ENCODE measurements at regions not wholly inside any gene's neighbourhood (a gene's known extent, or its start where the extent isn't known, plus 50 kb on each side); places are given as distances from the start of the nearest gene placed in this dataset.
A peak's percentile ranks its signal among the peaks of the same experiment; 100 is the strongest.

DNA sequence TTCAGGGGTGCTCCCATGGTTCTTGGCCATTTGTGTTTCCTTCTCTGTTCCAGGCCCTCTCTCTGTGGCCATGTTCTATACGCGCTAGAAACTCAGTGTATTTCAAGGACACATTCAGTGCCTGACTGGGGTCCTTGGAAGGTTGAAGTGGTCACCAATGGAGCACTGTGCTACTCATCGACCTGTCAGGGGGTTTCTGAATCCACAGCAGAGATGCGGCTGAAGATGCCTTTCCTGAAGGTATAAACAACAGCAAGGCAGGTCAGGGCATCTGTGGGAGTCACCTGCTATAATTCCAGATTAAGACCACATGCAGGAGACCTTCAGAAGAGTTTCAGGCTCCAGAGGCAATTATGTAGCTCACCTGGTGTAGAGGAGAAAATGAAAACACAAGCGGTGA is 86.8 kb upstream of the MGMT start:
- Mint-ChIP-seq H3K4me1 (ENCODE audit: unreplicated experiment) (no peaks in the 10 kb centered on the region), H3K27ac (no peak overlapping the region), H3K4me3 (no peak overlapping the region), H3K36me3 (peaks cover 3% of the 10 kb centered on the region), H3K9me3 (no peaks in the 10 kb centered on the region), H3K27me3 (no peaks in the 10 kb centered on the region)
- no peak for DNase-seq (ENCODE audit: extremely low spot score, unreplicated experiment)
- TF ChIP-seq, protein P1, sequence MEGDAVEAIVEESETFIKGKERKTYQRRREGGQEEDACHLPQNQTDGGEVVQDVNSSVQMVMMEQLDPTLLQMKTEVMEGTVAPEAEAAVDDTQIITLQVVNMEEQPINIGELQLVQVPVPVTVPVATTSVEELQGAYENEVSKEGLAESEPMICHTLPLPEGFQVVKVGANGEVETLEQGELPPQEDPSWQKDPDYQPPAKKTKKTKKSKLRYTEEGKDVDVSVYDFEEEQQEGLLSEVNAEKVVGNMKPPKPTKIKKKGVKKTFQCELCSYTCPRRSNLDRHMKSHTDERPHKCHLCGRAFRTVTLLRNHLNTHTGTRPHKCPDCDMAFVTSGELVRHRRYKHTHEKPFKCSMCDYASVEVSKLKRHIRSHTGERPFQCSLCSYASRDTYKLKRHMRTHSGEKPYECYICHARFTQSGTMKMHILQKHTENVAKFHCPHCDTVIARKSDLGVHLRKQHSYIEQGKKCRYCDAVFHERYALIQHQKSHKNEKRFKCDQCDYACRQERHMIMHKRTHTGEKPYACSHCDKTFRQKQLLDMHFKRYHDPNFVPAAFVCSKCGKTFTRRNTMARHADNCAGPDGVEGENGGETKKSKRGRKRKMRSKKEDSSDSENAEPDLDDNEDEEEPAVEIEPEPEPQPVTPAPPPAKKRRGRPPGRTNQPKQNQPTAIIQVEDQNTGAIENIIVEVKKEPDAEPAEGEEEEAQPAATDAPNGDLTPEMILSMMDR (conservative IDR thresholded peaks at IDR 0.05): no peak

DNA sequence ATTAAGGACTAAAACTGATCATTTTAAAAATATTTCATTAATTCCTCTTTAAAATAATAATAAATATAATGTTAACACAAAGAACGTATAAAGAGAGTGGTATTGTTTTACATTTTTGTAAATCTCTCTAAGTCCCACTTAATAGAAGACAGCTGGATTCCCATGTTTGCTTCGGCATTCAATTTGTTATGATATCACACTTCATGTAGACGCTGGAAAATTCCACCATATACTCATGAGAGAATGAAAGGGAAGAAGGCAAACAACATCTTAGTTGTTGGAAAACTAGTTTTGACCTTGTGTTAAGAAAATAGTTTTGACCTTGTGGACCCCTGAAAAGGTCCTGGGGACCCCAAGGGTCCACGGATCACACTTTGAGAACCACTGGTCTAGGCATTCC is 85.3 kb upstream of the MGMT start:
- H3K4me3 Mint-ChIP-seq: no peak overlapping the region
- no peak for DNase-seq (ENCODE audit: extremely low spot score, unreplicated experiment)
- no peaks in the 10 kb centered on the region for H3K9me3 Mint-ChIP-seq
- TF ChIP-seq, protein P1 (conservative IDR thresholded peaks at IDR 0.05): no peak
- no peaks in the 10 kb centered on the region for H3K27me3 Mint-ChIP-seq
- no peaks in the 10 kb centered on the region for H3K4me1 Mint-ChIP-seq (ENCODE audit: unreplicated experiment)
- H3K27ac Mint-ChIP-seq: no peak overlapping the region
- peaks cover 3% of the 10 kb centered on the region for H3K36me3 Mint-ChIP-seq

GRCh38 chr10:129382401-129382800 is 84.6 kb upstream of the MGMT start:
- no peaks in the 10 kb centered on the region for H3K27me3 Mint-ChIP-seq
- no peaks in the 10 kb centered on the region for H3K9me3 Mint-ChIP-seq
- H3K27ac Mint-ChIP-seq: no peak overlapping the region
- H3K4me3 Mint-ChIP-seq: no peak overlapping the region
- TF ChIP-seq, protein P1 (conservative IDR thresholded peaks at IDR 0.05): no peak
- no peaks in the 10 kb centered on the region for H3K4me1 Mint-ChIP-seq (ENCODE audit: unreplicated experiment)
- DNase-seq (ENCODE audit: extremely low spot score, unreplicated experiment): no peak
- H3K36me3 Mint-ChIP-seq: peaks cover 3% of the 10 kb centered on the region

DNA sequence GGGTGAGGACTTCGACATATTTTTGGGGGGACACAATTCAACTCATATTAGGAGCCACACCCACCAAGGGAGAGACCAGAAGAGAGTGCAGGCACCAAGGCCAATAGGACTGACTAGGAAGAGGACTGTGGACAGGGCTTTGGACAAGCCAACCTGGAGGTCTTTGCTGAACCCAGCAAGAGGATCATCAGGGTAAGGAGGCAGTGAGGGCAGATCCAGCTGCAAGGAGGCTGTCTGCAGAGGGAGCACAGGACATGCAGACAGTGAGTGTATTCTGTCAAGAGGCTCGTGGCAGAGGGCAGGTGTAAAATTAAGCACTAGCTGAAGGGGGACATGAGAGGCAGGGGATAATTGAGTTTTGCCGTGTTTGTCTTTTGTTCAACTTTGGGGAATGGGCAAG is 83.4 kb upstream of the MGMT start:
- Mint-ChIP-seq H3K27ac (no peak overlapping the region), H3K4me1 (ENCODE audit: unreplicated experiment) (no peaks in the 10 kb centered on the region), H3K36me3 (peaks cover 2% of the 10 kb centered on the region), H3K4me3 (no peak overlapping the region), H3K9me3 (no peaks in the 10 kb centered on the region), H3K27me3 (no peaks in the 10 kb centered on the region)
- TF ChIP-seq, protein P1 (conservative IDR thresholded peaks at IDR 0.05): no peak
- peak; percentile 24 for DNase-seq (ENCODE audit: extremely low spot score, unreplicated experiment)

DNA sequence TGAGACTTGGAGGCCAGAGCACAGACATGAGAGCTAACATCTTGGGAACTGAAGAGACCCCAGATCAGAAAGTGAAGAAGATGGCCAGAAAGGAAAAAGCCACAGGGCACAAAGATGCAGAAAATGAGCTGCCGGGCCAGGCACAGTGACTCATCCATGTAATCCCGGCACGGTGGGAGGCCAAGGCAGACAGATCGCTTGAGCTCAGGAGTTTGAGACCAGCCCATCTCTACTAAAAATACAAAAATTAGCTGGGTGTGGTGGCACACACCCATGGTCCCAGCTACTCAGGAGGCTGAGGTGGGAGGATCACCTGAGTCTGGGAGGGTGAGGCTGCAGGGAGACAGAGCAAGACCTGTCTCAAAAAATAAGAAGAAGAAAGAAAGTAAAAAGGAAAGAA is 81.4 kb upstream of the MGMT start:
- H3K9me3 Mint-ChIP-seq: no peaks in the 10 kb centered on the region
- no peaks in the 10 kb centered on the region for H3K27me3 Mint-ChIP-seq
- no peaks in the 10 kb centered on the region for H3K36me3 Mint-ChIP-seq
- H3K4me1 Mint-ChIP-seq (ENCODE audit: unreplicated experiment): no peaks in the 10 kb centered on the region
- H3K27ac Mint-ChIP-seq: no peak overlapping the region
- TF ChIP-seq, protein P1 (conservative IDR thresholded peaks at IDR 0.05): no peak
- H3K4me3 Mint-ChIP-seq: no peak overlapping the region
- DNase-seq (ENCODE audit: extremely low spot score, unreplicated experiment): no peak

Measured in type B pancreatic cell (in vitro differentiated cells).